ENCODE measurements at regions not wholly inside any gene's neighbourhood (a gene's known extent, or its start where the extent isn't known, plus 50 kb on each side); places are given as distances from the start of the nearest gene placed in this dataset.
"Not testable (repeated sequence)": the region's sequence is repeated elsewhere in the genome, so short reads cannot be mapped to it uniquely, and the experiment has no call there.

GRCh38 chr17:33709881-33710280 is 416.8 kb upstream of the ASIC2 start:
- Histone ChIP-seq H3K9ac (ENCODE audit: insufficient read depth, low read length) (no peak overlapping the region), H3K27me3 (ENCODE audit: control insufficient read depth, insufficient read depth, low read length) (no peaks in the 10 kb centered on the region), H3K36me3 (ENCODE audit: control insufficient read depth, insufficient read depth, low read length) (no peaks in the 10 kb centered on the region), H3K4me3 (replicated peaks in 1 of 4; ENCODE audit: control extremely low read depth in 1 of 4, insufficient read depth in 1 of 4, low read depth in 3 of 4, low read length in 4 of 4) (no peak overlapping the region), H3K79me2 (ENCODE audit: control insufficient read depth, insufficient read depth, low read length) (no peaks in the 10 kb centered on the region), H3K4me1 (ENCODE audit: control insufficient read depth, extremely low read depth, insufficient read depth, low read length) (no peaks in the 10 kb centered on the region), H2AFZ (ENCODE audit: low read length) (no peak overlapping the region), H3K9me3 (ENCODE audit: control insufficient read depth, insufficient read depth, low read depth, low read length) (no peaks in the 10 kb centered on the region), H3K4me2 (ENCODE audit: extremely low read depth, insufficient read depth, low read length) (no peak overlapping the region), H3K27ac (ENCODE audit: insufficient read depth, low read length) (no peak overlapping the region), H4K20me1 (ENCODE audit: control insufficient read depth, extremely low read depth, insufficient read depth, low read length) (no peaks in the 10 kb centered on the region)
- no peak for DNase-seq (ENCODE audit: low read depth in 2 of 2)
- no peak for TF ChIP-seq EZH2 (IDR thresholded peaks at IDR 0.05; ENCODE audit: low read length, missing control alignments)
- TF ChIP-seq CTCF (conservative IDR thresholded peaks at IDR 0.05 in 1 of 2, IDR thresholded peaks at IDR 0.05 in 1 of 2; ENCODE audit: low read depth in 1 of 2, low read length in 2 of 2), result no peak

GRCh38 chr17:33712120-33712519 is 419.0 kb upstream of the ASIC2 start:
- H3K79me2 ChIP-seq (ENCODE audit: control insufficient read depth, insufficient read depth, low read length), result no peaks in the 10 kb centered on the region
- H3K27me3 ChIP-seq (ENCODE audit: control insufficient read depth, insufficient read depth, low read length), result no peaks in the 10 kb centered on the region
- no peak for DNase-seq (ENCODE audit: low read depth in 2 of 2)
- TF ChIP-seq EZH2 (IDR thresholded peaks at IDR 0.05; ENCODE audit: low read length, missing control alignments), result no peak
- no peak for TF ChIP-seq CTCF (conservative IDR thresholded peaks at IDR 0.05 in 1 of 2, IDR thresholded peaks at IDR 0.05 in 1 of 2; ENCODE audit: low read depth in 1 of 2, low read length in 2 of 2)
- no peaks in the 10 kb centered on the region for H3K9me3 ChIP-seq (ENCODE audit: control insufficient read depth, insufficient read depth, low read depth, low read length)
- no peaks in the 10 kb centered on the region for H3K4me1 ChIP-seq (ENCODE audit: control insufficient read depth, extremely low read depth, insufficient read depth, low read length)
- H3K4me3 ChIP-seq (replicated peaks in 1 of 4; ENCODE audit: control extremely low read depth in 1 of 4, insufficient read depth in 1 of 4, low read depth in 3 of 4, low read length in 4 of 4), result no peak overlapping the region
- H3K4me2 ChIP-seq (ENCODE audit: extremely low read depth, insufficient read depth, low read length), result no peak overlapping the region
- H3K9ac ChIP-seq (ENCODE audit: insufficient read depth, low read length), result no peak overlapping the region
- H2AFZ ChIP-seq (ENCODE audit: low read length), result no peak overlapping the region
- H3K27ac ChIP-seq (ENCODE audit: insufficient read depth, low read length), result no peak overlapping the region
- H3K36me3 ChIP-seq (ENCODE audit: control insufficient read depth, insufficient read depth, low read length), result no peaks in the 10 kb centered on the region
- peaks cover 2% of the 10 kb centered on the region for H4K20me1 ChIP-seq (ENCODE audit: control insufficient read depth, extremely low read depth, insufficient read depth, low read length)

- TF ChIP-seq CTCF (conservative IDR thresholded peaks at IDR 0.05 in 1 of 2, IDR thresholded peaks at IDR 0.05 in 1 of 2; ENCODE audit: low read depth in 1 of 2, low read length in 2 of 2) (no peak), EZH2 (IDR thresholded peaks at IDR 0.05; ENCODE audit: low read length, missing control alignments) (no peak)
- H3K4me2 ChIP-seq (ENCODE audit: extremely low read depth, insufficient read depth, low read length), result no peak overlapping the region
- no peaks in the 10 kb centered on the region for H3K79me2 ChIP-seq (ENCODE audit: control insufficient read depth, insufficient read depth, low read length)
- H4K20me1 ChIP-seq (ENCODE audit: control insufficient read depth, extremely low read depth, insufficient read depth, low read length), result peaks cover 2% of the 10 kb centered on the region
- H3K9me3 ChIP-seq (ENCODE audit: control insufficient read depth, insufficient read depth, low read depth, low read length), result no peaks in the 10 kb centered on the region
- no peaks in the 10 kb centered on the region for H3K27me3 ChIP-seq (ENCODE audit: control insufficient read depth, insufficient read depth, low read length)
- no peak overlapping the region for H3K9ac ChIP-seq (ENCODE audit: insufficient read depth, low read length)
- H3K4me3 ChIP-seq (replicated peaks in 1 of 4; ENCODE audit: control extremely low read depth in 1 of 4, insufficient read depth in 1 of 4, low read depth in 3 of 4, low read length in 4 of 4), result no peak overlapping the region
- no peaks in the 10 kb centered on the region for H3K4me1 ChIP-seq (ENCODE audit: control insufficient read depth, extremely low read depth, insufficient read depth, low read length)
- no peaks in the 10 kb centered on the region for H3K36me3 ChIP-seq (ENCODE audit: control insufficient read depth, insufficient read depth, low read length)
- no peak overlapping the region for H2AFZ ChIP-seq (ENCODE audit: low read length)
- DNase-seq (ENCODE audit: low read depth in 2 of 2), result no peak
- no peak overlapping the region for H3K27ac ChIP-seq (ENCODE audit: insufficient read depth, low read length)
Measured at GRCh38 chr17:33716957-33717356, 423.9 kb upstream of the ASIC2 start.

GRCh38 chr17:33723736-33724135 is 430.6 kb upstream of the ASIC2 start:
- not testable (repeated sequence) for H4K20me1 ChIP-seq (ENCODE audit: control insufficient read depth, extremely low read depth, insufficient read depth, low read length); H3K4me1 ChIP-seq (ENCODE audit: control insufficient read depth, extremely low read depth, insufficient read depth, low read length); H3K36me3 ChIP-seq (ENCODE audit: control insufficient read depth, insufficient read depth, low read length); H3K27me3 ChIP-seq (ENCODE audit: control insufficient read depth, insufficient read depth, low read length); H3K4me2 ChIP-seq (ENCODE audit: extremely low read depth, insufficient read depth, low read length); H3K27ac ChIP-seq (ENCODE audit: insufficient read depth, low read length); H2AFZ ChIP-seq (ENCODE audit: low read length); H3K9ac ChIP-seq (ENCODE audit: insufficient read depth, low read length); H3K9me3 ChIP-seq (ENCODE audit: control insufficient read depth, insufficient read depth, low read depth, low read length); H3K79me2 ChIP-seq (ENCODE audit: control insufficient read depth, insufficient read depth, low read length); H3K4me3 ChIP-seq (replicated peaks in 1 of 4; ENCODE audit: control extremely low read depth in 1 of 4, insufficient read depth in 1 of 4, low read depth in 3 of 4, low read length in 4 of 4)
- peak in 1 of 2 donors; percentile 0 for DNase-seq (ENCODE audit: low read depth in 2 of 2)

Data from fibroblast of lung (primary cell).